ENCODE measurements at regions not wholly inside any gene's neighbourhood (a gene's known extent, or its start where the extent isn't known, plus 50 kb on each side); places are given as distances from the start of the nearest gene placed in this dataset.

- DNase-seq = no peak
These were observed 364.1 kb upstream of the SFSWAP start for GRCh38 chr12:131346555-131347344.

GRCh38 chr12:131347345-131347714 is 363.6 kb upstream of the SFSWAP start:
- DNase-seq = no peak

GRCh38 chr12:131347732-131348131 is 363.2 kb upstream of the SFSWAP start:
- DNase-seq = no peak

- no peak for DNase-seq
These were observed 362.7 kb upstream of the SFSWAP start for GRCh38 chr12:131348231-131348630.

- DNase-seq = no peak
These were observed 362.2 kb upstream of the SFSWAP start for GRCh38 chr12:131348646-131349045.

- DNase-seq = no peak
These were observed 361.3 kb upstream of the SFSWAP start for GRCh38 chr12:131349397-131350127.

- DNase-seq = no peak
These were observed 360.0 kb upstream of the SFSWAP start for GRCh38 chr12:131350943-131351318.

GRCh38 chr12:131351319-131352028 is 359.4 kb upstream of the SFSWAP start:
- DNase-seq = no peak

GRCh38 chr12:131352296-131352900 is 358.5 kb upstream of the SFSWAP start:
- DNase-seq = no peak

GRCh38 chr12:131353376-131353775 is 357.5 kb upstream of the SFSWAP start:
- DNase-seq = no peak

GRCh38 chr12:131353826-131354225 is 357.1 kb upstream of the SFSWAP start:
- DNase-seq = no peak

GRCh38 chr12:131355361-131356245 is 355.3 kb upstream of the SFSWAP start:
- DNase-seq = no peak

- DNase-seq = no peak
These were observed 354.3 kb upstream of the SFSWAP start for GRCh38 chr12:131356485-131357184.

GRCh38 chr12:131357185-131357747 is 353.6 kb upstream of the SFSWAP start:
- DNase-seq = no peak

GRCh38 chr12:131357920-131358319 is 353.0 kb upstream of the SFSWAP start:
- DNase-seq = no peak

GRCh38 chr12:131362291-131363211 is 348.3 kb upstream of the SFSWAP start:
- DNase-seq = no peak

GRCh38 chr12:131363393-131363792 is 347.5 kb upstream of the SFSWAP start:
- no peak for DNase-seq

GRCh38 chr12:131363841-131364495 is 346.9 kb upstream of the SFSWAP start:
- DNase-seq = no peak

Measured in Kasumi-1 (cell line).